ENCODE measurements at regions not wholly inside any gene's neighbourhood (a gene's known extent, or its start where the extent isn't known, plus 50 kb on each side); places are given as distances from the start of the nearest gene placed in this dataset.
"Not testable (repeated sequence)": the region's sequence is repeated elsewhere in the genome, so short reads cannot be mapped to it uniquely, and the experiment has no call there.

DNA sequence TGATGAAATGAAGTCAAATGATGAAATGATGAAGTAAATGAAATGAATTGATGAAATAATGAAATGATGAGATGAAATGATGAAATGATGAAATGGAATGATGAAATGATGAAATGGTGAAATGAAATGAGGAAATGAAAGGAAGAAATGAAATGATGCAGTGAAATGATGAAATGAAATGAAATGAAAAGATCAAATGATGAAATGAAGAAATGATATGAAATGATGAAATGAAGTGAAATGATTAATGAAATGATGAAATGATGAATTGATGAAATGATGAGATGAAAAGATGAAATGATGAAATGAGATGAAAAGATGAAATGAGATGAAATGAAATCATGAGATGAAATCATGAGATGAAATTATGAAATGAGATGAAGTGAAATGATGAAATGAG lies 139.2 kb upstream of the ERV3-1 start:
- not testable (repeated sequence) for DNase-seq (ENCODE audit: low spot score)

DNA sequence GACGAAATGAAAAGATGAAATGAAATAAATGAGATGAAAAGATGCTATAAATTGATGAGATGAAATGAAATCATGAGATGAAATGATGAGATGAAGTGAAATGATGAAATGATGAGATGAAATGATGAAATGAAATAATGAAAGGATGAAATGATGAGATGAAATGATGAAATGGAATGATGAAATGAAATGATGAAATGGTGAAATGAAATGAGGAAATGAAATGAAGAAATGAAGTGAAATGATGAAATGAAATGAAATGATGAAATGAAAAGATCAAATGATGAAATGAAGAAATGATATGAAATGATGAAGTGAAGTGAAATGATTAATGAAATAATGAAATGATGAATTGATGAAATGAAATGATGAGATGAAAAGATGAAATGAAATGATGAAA lies 138.5 kb upstream of the ERV3-1 start:
- DNase-seq (ENCODE audit: low spot score), result not testable (repeated sequence)

GRCh38 chr7:65144557-65144956 lies 138.1 kb upstream of the ERV3-1 start:
- not testable (repeated sequence) for DNase-seq (ENCODE audit: low spot score)

DNA sequence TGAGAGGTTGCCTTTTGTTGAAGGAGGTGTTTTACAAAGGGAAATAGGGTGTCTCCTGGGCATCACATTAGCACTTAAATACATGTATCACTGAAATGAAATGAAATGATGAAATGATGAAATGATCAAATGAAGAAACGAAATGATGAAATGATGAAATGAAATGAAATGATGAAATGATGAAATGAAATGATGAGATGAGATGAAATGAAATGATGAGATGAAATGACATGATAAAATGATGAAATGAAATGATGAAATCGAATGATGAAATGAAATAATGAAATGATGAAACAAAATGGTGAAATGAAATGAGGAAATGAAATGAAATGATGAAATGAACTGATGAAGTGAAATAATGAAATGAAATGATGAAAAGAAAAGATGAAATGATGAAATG lies 137.6 kb upstream of the ERV3-1 start:
- not testable (repeated sequence) for DNase-seq (ENCODE audit: low spot score)

DNA sequence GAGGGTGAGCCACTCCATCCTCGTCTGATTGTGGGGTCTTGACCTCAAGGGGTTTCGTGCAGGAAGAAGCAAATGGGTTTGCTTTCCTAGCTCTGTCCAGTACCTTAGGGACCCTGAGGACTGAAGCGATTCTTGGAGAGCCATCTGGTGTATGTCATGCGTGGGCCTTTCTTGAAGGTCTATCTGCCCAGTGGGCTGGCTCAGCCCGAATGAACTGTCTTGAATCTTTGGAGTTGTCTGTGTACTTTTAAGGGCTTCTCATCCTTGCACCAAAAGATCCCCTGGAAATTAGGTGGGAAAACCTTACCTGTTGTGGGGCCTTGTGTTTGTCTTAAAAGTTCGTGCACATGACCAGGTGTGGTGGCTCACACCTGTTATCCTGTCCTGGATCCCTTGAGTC lies 135.4 kb upstream of the ERV3-1 start:
- not testable (repeated sequence) for DNase-seq (ENCODE audit: low spot score)

DNA sequence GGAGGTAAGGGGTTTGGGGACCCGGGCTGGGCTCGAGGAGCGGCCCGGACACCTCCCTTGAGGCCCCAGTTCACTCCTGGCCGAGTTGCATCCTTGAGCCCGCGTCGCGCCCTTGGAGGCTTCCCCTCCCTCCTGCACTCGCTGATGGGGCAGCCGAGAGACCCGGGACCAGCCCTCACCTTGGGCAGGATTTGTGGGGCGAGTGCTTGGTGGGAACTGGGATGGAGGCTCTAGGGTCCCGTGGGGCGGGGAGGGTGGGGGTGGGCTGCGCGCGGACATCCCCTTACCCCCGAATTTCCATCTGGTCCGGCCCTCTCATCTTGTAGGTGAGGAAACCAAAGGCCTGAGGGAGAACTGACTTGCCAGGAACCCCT lies 134.9 kb upstream of the ERV3-1 start:
- not testable (repeated sequence) for DNase-seq (ENCODE audit: low spot score)

- not testable (repeated sequence) for DNase-seq (ENCODE audit: low spot score)
Observed at GRCh38 chr7:65140543-65141404, 134.3 kb upstream of the ERV3-1 start.

DNA sequence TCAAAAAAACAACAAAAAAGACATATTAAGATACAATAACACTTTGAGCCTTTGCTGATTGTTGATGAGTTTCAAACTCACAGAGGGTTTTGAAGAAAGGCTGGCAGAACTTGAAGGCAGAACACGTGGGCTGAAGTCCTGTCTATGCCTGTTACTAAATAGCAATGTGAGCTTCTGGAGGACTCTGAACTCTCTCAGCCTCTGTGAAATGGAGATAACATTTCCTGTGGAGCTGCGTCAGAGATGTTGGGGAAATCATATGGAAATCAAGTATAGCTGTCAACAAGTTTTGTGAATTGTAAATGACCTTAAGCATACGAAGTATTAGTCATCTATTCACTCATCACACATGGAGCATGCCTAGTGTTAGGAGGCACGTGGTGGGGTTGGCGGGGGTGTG lies 130.4 kb upstream of the ERV3-1 start:
- not testable (repeated sequence) for DNase-seq (ENCODE audit: low spot score)

GRCh38 chr7:65133087-65133486 lies 126.6 kb upstream of the ERV3-1 start:
- DNase-seq (ENCODE audit: low spot score), result not testable (repeated sequence)

GRCh38 chr7:65132256-65132655 lies 125.8 kb upstream of the ERV3-1 start:
- not testable (repeated sequence) for DNase-seq (ENCODE audit: low spot score)

- DNase-seq (ENCODE audit: low spot score), result not testable (repeated sequence)
Observed at GRCh38 chr7:65127364-65127763, 120.9 kb upstream of the ERV3-1 start.

GRCh38 chr7:65124600-65124999 lies 118.1 kb upstream of the ERV3-1 start:
- DNase-seq (ENCODE audit: low spot score), result not testable (repeated sequence)

DNA sequence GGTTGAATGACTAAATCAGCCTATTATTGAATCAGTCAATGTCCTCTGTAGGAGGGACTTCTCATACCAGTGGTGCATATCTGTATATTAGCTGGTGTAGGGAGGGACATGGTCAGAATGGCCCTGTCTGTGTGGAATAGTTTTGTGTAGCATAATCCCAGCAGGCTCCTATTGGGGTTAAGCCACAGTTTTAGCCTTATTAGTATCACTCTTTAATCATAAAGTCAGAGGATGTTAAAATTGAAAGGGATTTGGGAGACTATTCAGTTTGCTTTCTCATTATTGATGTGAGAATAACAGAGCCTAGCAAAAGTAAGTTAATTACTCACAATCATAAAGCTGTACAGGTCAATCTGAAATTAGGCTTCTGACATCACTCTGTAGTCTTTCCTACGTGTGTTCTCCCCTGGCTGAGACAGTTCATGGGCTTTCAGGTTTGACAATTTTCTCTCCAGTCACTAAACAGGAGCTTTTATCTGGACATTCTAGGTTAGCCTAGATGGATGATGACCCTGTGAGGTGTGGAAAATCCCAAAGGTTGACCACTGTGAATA lies 99.2 kb upstream of the ERV3-1 start:
- not testable (repeated sequence) for DNase-seq (ENCODE audit: low spot score)

- not testable (repeated sequence) for DNase-seq (ENCODE audit: low spot score)
Observed at GRCh38 chr7:65100499-65100898, 94.0 kb upstream of the ERV3-1 start.

GRCh38 chr7:65081669-65082055 lies 75.2 kb upstream of the ERV3-1 start:
- DNase-seq (ENCODE audit: low spot score), result not testable (repeated sequence)

- peak; percentile 81 for DNase-seq (ENCODE audit: low spot score)
Observed at GRCh38 chr7:65080799-65081668, 74.5 kb upstream of the ERV3-1 start.

- not testable (repeated sequence) for DNase-seq (ENCODE audit: low spot score)
Observed at GRCh38 chr7:65074959-65075358, 68.5 kb upstream of the ERV3-1 start.

GRCh38 chr7:65073160-65073559 lies 66.7 kb upstream of the ERV3-1 start:
- not testable (repeated sequence) for DNase-seq (ENCODE audit: low spot score)

DNA sequence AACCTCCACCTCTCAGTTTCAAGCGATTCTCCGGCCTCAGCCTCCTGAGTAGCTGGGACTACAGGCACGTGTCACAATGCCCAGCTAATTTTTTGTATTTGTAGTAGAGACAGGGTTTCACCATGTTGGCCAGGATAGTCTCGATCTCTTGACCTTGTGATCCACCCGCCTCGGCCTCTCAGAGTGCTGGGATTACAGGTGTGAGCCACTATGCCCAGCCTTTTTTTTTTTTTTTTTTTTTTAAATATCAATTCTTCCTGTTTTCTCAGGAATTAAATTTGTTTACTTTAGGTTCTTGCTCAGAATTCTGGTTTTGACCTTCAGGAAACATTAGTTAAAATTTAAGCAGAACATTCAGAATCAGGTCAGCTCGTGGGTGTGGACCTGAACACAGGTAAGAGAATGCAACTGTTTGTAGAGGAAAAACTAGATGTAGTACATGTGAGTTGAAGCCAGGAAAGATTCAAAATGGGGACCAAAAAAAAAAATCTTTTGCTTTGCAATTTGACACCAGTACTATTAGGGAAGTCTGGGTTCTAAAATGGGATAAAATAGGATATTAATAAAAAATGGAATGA lies 65.5 kb upstream of the ERV3-1 start:
- not testable (repeated sequence) for DNase-seq (ENCODE audit: low spot score)

GRCh38 chr7:65069476-65069875 lies 63.0 kb upstream of the ERV3-1 start:
- not testable (repeated sequence) for DNase-seq (ENCODE audit: low spot score)

GRCh38 chr7:65062566-65062965 lies 56.1 kb upstream of the ERV3-1 start:
- not testable (repeated sequence) for DNase-seq (ENCODE audit: low spot score)

DNA sequence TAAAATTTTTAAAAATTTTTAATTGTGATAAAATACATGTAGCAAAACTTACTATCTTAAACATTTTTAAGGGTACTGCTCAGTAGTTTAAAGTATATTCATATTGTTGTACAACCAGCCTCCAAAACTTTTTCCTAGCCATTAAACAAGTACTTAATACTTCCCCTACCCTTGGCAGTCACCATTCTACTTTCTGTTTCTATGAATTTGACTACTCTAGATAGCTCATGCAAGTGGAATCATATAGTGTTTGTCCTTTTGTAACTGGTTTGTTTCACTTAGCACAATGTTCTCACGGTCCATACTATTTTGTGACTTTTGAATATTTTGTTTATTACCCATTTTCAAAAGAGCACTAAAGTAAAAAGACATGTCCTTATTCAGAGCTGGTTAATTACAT lies 52.8 kb upstream of the ERV3-1 start:
- DNase-seq (ENCODE audit: low spot score), result not testable (repeated sequence)

All from hepatic stellate cell (primary cell).